ENCODE measurements at regions not wholly inside any gene's neighbourhood (a gene's known extent, or its start where the extent isn't known, plus 50 kb on each side); places are given as distances from the start of the nearest gene placed in this dataset.

GRCh38 chrX:39953879-39954278, 143.9 kb downstream of the BCOR start:
- DNase-seq (ENCODE audit: low spot score) = peak; percentile 87

- DNase-seq (ENCODE audit: low spot score) = peak; percentile 22
Measured at GRCh38 chrX:39954851-39955250, 142.9 kb downstream of the BCOR start.

- DNase-seq (ENCODE audit: low spot score) = no peak
Measured at GRCh38 chrX:39955625-39956024, 142.1 kb downstream of the BCOR start.

- DNase-seq (ENCODE audit: low spot score) = no peak
Measured at GRCh38 chrX:39956803-39957394, 140.9 kb downstream of the BCOR start.

- DNase-seq (ENCODE audit: low spot score) = peak; percentile 76
Measured at GRCh38 chrX:39957816-39958566, 139.8 kb downstream of the BCOR start.

- no peak for DNase-seq (ENCODE audit: low spot score)
Measured at GRCh38 chrX:39958850-39959249, 138.9 kb downstream of the BCOR start.

GRCh38 chrX:39960219-39960618, 137.5 kb downstream of the BCOR start:
- DNase-seq (ENCODE audit: low spot score) = no peak

GRCh38 chrX:39961441-39961840, 136.3 kb downstream of the BCOR start:
- no peak for DNase-seq (ENCODE audit: low spot score)

- DNase-seq (ENCODE audit: low spot score) = no peak
Measured at GRCh38 chrX:39965051-39965573, 132.6 kb downstream of the BCOR start.

GRCh38 chrX:39966176-39966575, 131.6 kb downstream of the BCOR start:
- no peak for DNase-seq (ENCODE audit: low spot score)

GRCh38 chrX:39967348-39967747, 130.4 kb downstream of the BCOR start:
- DNase-seq (ENCODE audit: low spot score) = no peak

- DNase-seq (ENCODE audit: low spot score) = peak; percentile 50
Measured at GRCh38 chrX:39969099-39969818, 128.5 kb downstream of the BCOR start.

- DNase-seq (ENCODE audit: low spot score) = peak; percentile 23
Measured at GRCh38 chrX:39969819-39970504, 127.8 kb downstream of the BCOR start.

GRCh38 chrX:39971760-39972159, 126.0 kb downstream of the BCOR start:
- no peak for DNase-seq (ENCODE audit: low spot score)

- DNase-seq (ENCODE audit: low spot score) = no peak
Measured at GRCh38 chrX:39972340-39972739, 125.4 kb downstream of the BCOR start.

GRCh38 chrX:39973810-39974209, 123.9 kb downstream of the BCOR start:
- DNase-seq (ENCODE audit: low spot score) = no peak

- DNase-seq (ENCODE audit: low spot score) = no peak
Measured at GRCh38 chrX:39974270-39974669, 123.5 kb downstream of the BCOR start.

GRCh38 chrX:39975101-39975925, 122.4 kb downstream of the BCOR start:
- DNase-seq (ENCODE audit: low spot score) = peak; percentile 85

GRCh38 chrX:39981946-39982345, 115.8 kb downstream of the BCOR start:
- DNase-seq (ENCODE audit: low spot score) = no peak

GRCh38 chrX:39982948-39983347, 114.8 kb downstream of the BCOR start:
- DNase-seq (ENCODE audit: low spot score) = no peak

GRCh38 chrX:39983715-39984114, 114.0 kb downstream of the BCOR start:
- DNase-seq (ENCODE audit: low spot score) = no peak
